ENCODE measurements at regions not wholly inside any gene's neighbourhood (a gene's known extent, or its start where the extent isn't known, plus 50 kb on each side); places are given as distances from the start of the nearest gene placed in this dataset.

DNA sequence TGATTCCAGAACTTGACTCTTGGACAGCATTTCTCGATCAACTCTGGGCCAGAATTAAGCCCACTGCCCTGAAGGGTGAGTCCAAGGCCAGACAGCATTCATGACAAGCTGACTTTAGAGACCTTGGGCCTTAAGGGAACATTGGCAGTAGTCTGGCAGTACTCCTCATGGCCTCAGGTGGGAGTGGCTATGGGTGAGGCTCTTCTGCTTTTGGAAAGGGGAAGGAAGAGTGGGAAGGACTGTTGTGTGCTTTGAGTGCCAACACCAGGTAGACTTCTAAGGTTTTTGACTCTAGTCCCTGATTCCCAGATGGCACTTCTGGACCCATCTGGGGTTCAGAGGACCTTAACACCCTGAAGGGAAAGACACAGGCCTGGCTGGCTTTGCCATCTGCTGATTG lies 530.4 kb downstream of the ACTL7B start:
- DNase-seq (ENCODE audit: low spot score) (no peak), ATAC-seq (ENCODE audit: low FRiP score) (no peak)
- TF ChIP-seq, protein P1, sequence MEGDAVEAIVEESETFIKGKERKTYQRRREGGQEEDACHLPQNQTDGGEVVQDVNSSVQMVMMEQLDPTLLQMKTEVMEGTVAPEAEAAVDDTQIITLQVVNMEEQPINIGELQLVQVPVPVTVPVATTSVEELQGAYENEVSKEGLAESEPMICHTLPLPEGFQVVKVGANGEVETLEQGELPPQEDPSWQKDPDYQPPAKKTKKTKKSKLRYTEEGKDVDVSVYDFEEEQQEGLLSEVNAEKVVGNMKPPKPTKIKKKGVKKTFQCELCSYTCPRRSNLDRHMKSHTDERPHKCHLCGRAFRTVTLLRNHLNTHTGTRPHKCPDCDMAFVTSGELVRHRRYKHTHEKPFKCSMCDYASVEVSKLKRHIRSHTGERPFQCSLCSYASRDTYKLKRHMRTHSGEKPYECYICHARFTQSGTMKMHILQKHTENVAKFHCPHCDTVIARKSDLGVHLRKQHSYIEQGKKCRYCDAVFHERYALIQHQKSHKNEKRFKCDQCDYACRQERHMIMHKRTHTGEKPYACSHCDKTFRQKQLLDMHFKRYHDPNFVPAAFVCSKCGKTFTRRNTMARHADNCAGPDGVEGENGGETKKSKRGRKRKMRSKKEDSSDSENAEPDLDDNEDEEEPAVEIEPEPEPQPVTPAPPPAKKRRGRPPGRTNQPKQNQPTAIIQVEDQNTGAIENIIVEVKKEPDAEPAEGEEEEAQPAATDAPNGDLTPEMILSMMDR (IDR thresholded peaks at IDR 0.05), result no peak

GRCh38 chr9:108323615-108324014 lies 532.2 kb downstream of the ACTL7B start:
- ATAC-seq (ENCODE audit: low FRiP score), result no peak

DNA sequence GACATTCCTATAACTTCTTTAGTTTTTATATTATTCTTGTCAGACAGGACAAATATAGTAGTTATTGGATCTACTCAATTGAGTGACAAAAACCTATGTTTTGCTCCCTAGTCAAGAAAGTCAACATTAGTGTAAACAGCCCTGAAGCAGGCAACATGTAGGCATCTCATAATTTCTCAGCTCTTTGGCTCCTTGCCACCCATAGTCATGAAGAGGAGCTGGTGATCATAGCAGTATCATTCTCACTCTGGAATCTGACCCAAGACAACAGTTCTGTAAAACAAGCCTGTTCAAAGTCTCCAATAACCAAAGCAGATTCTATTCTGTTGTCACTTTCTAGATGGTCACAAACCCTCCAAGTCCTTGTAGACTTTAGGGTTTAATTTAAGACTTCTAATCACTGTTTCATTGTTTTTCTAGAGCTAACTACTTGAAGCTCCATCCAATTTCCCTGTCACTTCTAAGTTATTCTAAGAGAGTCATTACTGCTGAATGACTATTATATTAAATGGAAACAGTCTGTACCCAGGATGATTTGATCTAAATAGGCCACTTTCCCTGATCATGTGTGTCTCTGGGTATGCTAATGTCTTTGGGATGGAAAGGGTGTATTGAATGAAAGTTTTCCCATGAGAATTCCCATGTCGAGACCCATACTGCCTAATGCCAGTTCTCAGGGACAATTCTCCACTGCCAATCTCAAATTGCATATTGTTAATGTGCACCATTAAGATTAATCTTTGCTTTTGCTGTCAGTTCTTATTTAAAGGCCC lies 533.3 kb downstream of the ACTL7B start:
- DNase-seq (ENCODE audit: low spot score) (no peak), ATAC-seq (ENCODE audit: low FRiP score) (no peak)
- TF ChIP-seq, protein P1 (IDR thresholded peaks at IDR 0.05), result no peak

More at GRCh38 chr9:108323615-108324014, 532.2 kb downstream of the ACTL7B start:
- DNase-seq (ENCODE audit: low spot score), result no peak
- TF ChIP-seq, protein P1 (IDR thresholded peaks at IDR 0.05), result no peak

- ATAC-seq (ENCODE audit: low FRiP score) (no peak), DNase-seq (ENCODE audit: low spot score) (no peak)
- TF ChIP-seq, protein P1 (IDR thresholded peaks at IDR 0.05), result no peak
Measured at GRCh38 chr9:108316630-108317029, 539.2 kb downstream of the ACTL7B start.

- no peak for ATAC-seq (ENCODE audit: low FRiP score)
Measured at GRCh38 chr9:108316066-108316465, 539.7 kb downstream of the ACTL7B start.

DNA sequence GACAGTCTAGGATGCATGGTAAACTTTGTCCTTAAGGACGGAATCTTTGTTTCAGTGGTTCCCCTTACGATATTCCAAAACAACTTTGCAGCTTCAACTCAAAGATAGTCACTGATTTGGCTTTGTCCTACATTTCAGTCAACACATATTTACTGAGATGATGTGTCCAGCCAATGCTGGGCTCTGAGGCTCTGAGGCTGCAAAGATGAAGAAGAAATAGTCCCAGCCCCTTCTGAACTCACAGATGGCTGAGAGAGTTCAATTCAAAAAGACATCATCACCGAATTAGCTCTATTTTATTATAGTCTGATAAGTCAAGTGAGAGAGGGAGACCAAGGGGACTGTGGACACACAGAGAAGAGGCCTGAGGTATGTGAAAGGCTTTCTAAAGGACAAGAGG lies 544.0 kb downstream of the ACTL7B start:
- DNase-seq (ENCODE audit: low spot score), result no peak
- ATAC-seq (ENCODE audit: low FRiP score), result no peak
- TF ChIP-seq, protein P1 (IDR thresholded peaks at IDR 0.05), result no peak

More at GRCh38 chr9:108316066-108316465, 539.7 kb downstream of the ACTL7B start:
- no peak for DNase-seq (ENCODE audit: low spot score)
- TF ChIP-seq, protein P1 (IDR thresholded peaks at IDR 0.05), result no peak

DNA sequence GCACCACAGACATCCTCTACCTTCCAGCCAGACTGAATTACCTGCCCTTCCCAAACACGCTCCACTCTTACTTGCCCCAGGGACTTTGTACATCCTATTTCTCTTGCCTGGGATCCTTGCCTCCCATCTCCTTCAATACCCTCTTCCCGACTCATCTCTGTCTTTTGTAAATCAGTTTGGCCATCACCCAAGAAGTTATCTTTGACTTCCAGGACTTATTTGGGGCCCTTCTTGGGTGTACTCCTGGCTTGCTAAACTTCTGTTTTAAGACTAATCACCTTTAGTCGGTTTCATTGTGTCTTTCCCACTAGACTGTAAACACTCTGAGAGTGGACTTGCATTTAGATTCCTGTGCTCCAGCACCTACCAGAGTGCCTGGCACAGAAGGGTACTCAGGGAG lies 545.6 kb downstream of the ACTL7B start:
- no peak for DNase-seq (ENCODE audit: low spot score)
- TF ChIP-seq, protein P1 (IDR thresholded peaks at IDR 0.05), result no peak
- no peak for ATAC-seq (ENCODE audit: low FRiP score)
